Gastroesophageal sphincter (tissue), 3 donors: ENCODE measurements at regions not wholly inside any gene's neighbourhood (a gene's known extent, or its start where the extent isn't known, plus 50 kb on each side); places are given as distances from the start of the nearest gene placed in this dataset.

ENCODE experiments used
- CTCF ChIP-seq, 4 experiments: fragments of 200-600 bp in 2 of 4; fragments of 450-650 bp in 2 of 4; sonication (generic) in 1 of 4; IDR thresholded peaks; one replicate each; pipeline ENCODE4 v1.5.1; 2017 to 2019; ENCODE audit warnings: antibody characterized with exemption in 4 of 4, mild to moderate bottlenecking in 2 of 4, moderate library complexity in 2 of 4
- EP300 ChIP-seq: sonication (generic); formaldehyde crosslinking; IDR thresholded peaks from one replicate; pipeline ENCODE4 v1.6.1; 2017; ENCODE audit warnings: antibody characterized with exemption, mild to moderate bottlenecking
- POLR2A ChIP-seq, 2 donors: fragments of 450-650 bp; IDR thresholded peaks; one replicate each; pipeline ENCODE4 v1.6.1; 2017; ENCODE audit warnings: antibody characterized with exemption in 2 of 2, mild to moderate bottlenecking in 2 of 2, moderate library complexity in 1 of 2
- POLR2AphosphoS5 ChIP-seq: sonication (generic); formaldehyde crosslinking; IDR thresholded peaks from one replicate; pipeline ENCODE4 v1.6.1; 2017; ENCODE audit warnings: antibody characterized with exemption

GRCh38 chr4:11494232-11494631, 65.5 kb upstream of the HS3ST1 start:
- TF ChIP-seq CTCF (IDR thresholded peaks at IDR 0.05) (no peak), POLR2A (IDR thresholded peaks at IDR 0.05) (no peak), POLR2AphosphoS5 (no peak), EP300 (no peak)
